HCT116 (cell line): ENCODE measurements at regions not wholly inside any gene's neighbourhood (a gene's known extent, or its start where the extent isn't known, plus 50 kb on each side); places are given as distances from the start of the nearest gene placed in this dataset.

ENCODE experiments used
- ATAC-seq: fragments of 200-7000 bp; cut with Tn5 transposase; 2 replicates; pipeline ENCODE4 v1.9.1; 2020; ENCODE audit warnings: mild to moderate bottlenecking, moderate library complexity
- BruUV-seq: library from RNA; stranded (reverse); fragments of 400-500 nt; replicated peaks from 2 replicates; lab custom pipeline; 2021; lab: Mats Ljungman, UMichigan
- CTCF ChIA-PET: fragments of 300-600 bp; sonication (Branson Sonifier 250); formaldehyde crosslinking; loops from one replicate; lab custom pipeline; 2021; ENCODE audit warnings: antibody characterized with exemption; lab: Charles Lee
- POLR2A ChIA-PET: fragments of 300-600, 350-600 bp; sonication (Branson Sonifier 250); formaldehyde crosslinking; loops from one replicate; lab custom pipeline; 2021; ENCODE audit warnings: antibody characterized with exemption; lab: Charles Lee
- RAD21 ChIA-PET, 2 experiments: fragments of 300-600 bp; sonication (Branson Sonifier 250); formaldehyde crosslinking; loops; one replicate each; lab custom pipeline; 2023; ENCODE audit warnings: low total read pairs in 2 of 2; ENCODE audit not compliant: uncharacterized antibody in 2 of 2, unreplicated experiment in 2 of 2, low non-redundant PET in 1 of 2; lab: Charles Lee
- DNase-seq: peaks from one replicate; pipeline ENCODE4 v3.0.0-alpha.2; 2010; ENCODE audit warnings: low read depth, low spot score
- H2AFZ ChIP-seq: fragments of 200-600 bp; shearing (Covaris generic), sonication (generic); 2 replicates; pipeline ENCODE4 v1.6.1; 2017; ENCODE audit warnings: low read depth, mixed run types, mixed read lengths, antibody characterized with exemption, low read length; ENCODE audit not compliant: poor library complexity, severe bottlenecking
- H3K27ac ChIP-seq: 2 replicates; pipeline ENCODE4 v1.5.1; 2012; ENCODE audit warnings: low read depth, low read length
- H3K27me3 ChIP-seq: fragments of 200-600 bp; sonication (generic); 2 replicates; pipeline ENCODE4 v1.6.1; 2016; ENCODE audit warnings: mixed run types, low read length, mixed read lengths; ENCODE audit not compliant: insufficient read depth
- H3K36me3 ChIP-seq, 2 experiments: fragments of 200-500 bp in 1 of 2; fragments of 200-600 bp in 1 of 2; sonication (Bioruptor generic) in 1 of 2; sonication (generic) in 1 of 2; 2 replicates each; pipeline versions ENCODE4 v1.5.1 to v1.6.1; 2014 to 2016; ENCODE audit warnings: low read length in 2 of 2, inconsistent platforms in 1 of 2, mixed read lengths in 1 of 2, mixed run types in 1 of 2; ENCODE audit not compliant: insufficient read depth in 2 of 2, control insufficient read depth in 1 of 2
- H3K4me1 ChIP-seq, 2 experiments: fragments of 200-600 bp in 1 of 2; sonication (generic) in 1 of 2; 2 replicates each; pipeline versions ENCODE4 v1.5.1 to v1.6.1; 2012 to 2017; ENCODE audit warnings: low read length in 2 of 2, inconsistent platforms in 1 of 2, mild to moderate bottlenecking in 1 of 2, mixed read lengths in 1 of 2, mixed run types in 1 of 2, moderate library complexity in 1 of 2; ENCODE audit not compliant: insufficient read depth in 2 of 2, control insufficient read depth in 1 of 2
- H3K4me2 ChIP-seq: fragments of 200-600 bp; sonication (generic); 2 replicates; pipeline ENCODE4 v1.6.1; 2017; ENCODE audit warnings: mixed run types, low read length, mixed read lengths
- H3K4me3 ChIP-seq, 2 experiments: fragments of 200-600 bp in 1 of 2; sonication (generic) in 1 of 2; replicated peaks in 1 of 2; 2 replicates each; pipeline ENCODE4 v1.5.1; 2011 to 2016; ENCODE audit warnings: low read length in 2 of 2, control low read depth in 1 of 2, low read depth in 1 of 2, mild to moderate bottlenecking in 1 of 2, mixed read lengths in 1 of 2, mixed run types in 1 of 2
- H3K79me2 ChIP-seq: fragments of 200-600 bp; sonication (generic); 2 replicates; pipeline ENCODE4 v1.6.1; 2017; ENCODE audit warnings: mild to moderate bottlenecking, mixed run types, low read length, moderate library complexity, mixed read lengths; ENCODE audit not compliant: insufficient read depth
- H3K9ac ChIP-seq: fragments of 200-600 bp; sonication (generic); 2 replicates; pipeline ENCODE4 v1.6.1; 2016; ENCODE audit warnings: low read length, mixed read lengths
- H3K9me2 ChIP-seq: fragments of 200-600 bp; sonication (generic), shearing (Covaris generic); 2 replicates; pipeline ENCODE4 v1.6.1; 2017; ENCODE audit warnings: mixed run types, mild to moderate bottlenecking, moderate library complexity; ENCODE audit not compliant: insufficient read depth
- H3K9me3 ChIP-seq, 2 experiments: fragments of 200-500 bp in 1 of 2; fragments of 200-600 bp in 1 of 2; sonication (Bioruptor generic) in 1 of 2; sonication (generic) in 1 of 2; 2 replicates each; pipeline ENCODE4 v1.6.1; 2014 to 2017; ENCODE audit warnings: low read length in 2 of 2, mixed read lengths in 2 of 2, inconsistent platforms in 1 of 2, low read depth in 1 of 2, mild to moderate bottlenecking in 1 of 2, mixed run types in 1 of 2, moderate library complexity in 1 of 2; ENCODE audit not compliant: control insufficient read depth in 1 of 2, insufficient read depth in 1 of 2
- H4K20me1 ChIP-seq: fragments of 200-600 bp; sonication (generic), shearing (Covaris generic); 2 replicates; pipeline ENCODE4 v1.6.1; 2017; ENCODE audit warnings: mixed run types, mild to moderate bottlenecking, moderate library complexity; ENCODE audit not compliant: insufficient read depth
- CBX3 ChIP-seq: IDR thresholded peaks from 2 replicates; pipeline ENCODE4 v1.6.1; 2012; ENCODE audit warnings: low read depth
- FOSL1 ChIP-seq: IDR thresholded peaks from 2 replicates; pipeline ENCODE4 v1.6.1; 2012; ENCODE audit warnings: low read depth
- JUND ChIP-seq: IDR thresholded peaks from 2 replicates; pipeline ENCODE4 v1.6.1; 2012
- MAX ChIP-seq: IDR thresholded peaks from 2 replicates; pipeline ENCODE4 v1.6.1; 2012
- POLR2AphosphoS5 ChIP-seq: IDR thresholded peaks from 2 replicates; pipeline ENCODE4 v1.6.1; 2011; ENCODE audit warnings: mild to moderate bottlenecking, low read depth, low read length, moderate library complexity
- SP1 ChIP-seq: IDR thresholded peaks from 2 replicates; pipeline ENCODE4 v1.6.1; 2012; ENCODE audit warnings: low read depth
- SRF ChIP-seq: IDR thresholded peaks from 2 replicates; pipeline ENCODE4 v1.6.1; 2012; ENCODE audit warnings: low read depth
- ZNF274 ChIP-seq: fragments of 200-500 bp; sonication (Bioruptor generic); IDR thresholded peaks from 2 replicates; pipeline ENCODE4 v1.6.1; 2014; ENCODE audit warnings: mild to moderate bottlenecking, low read depth, low read length, inconsistent platforms
- intact Hi-C: fragments of 100-400 bp; cut with micrococcal nuclease; formaldehyde crosslinking; loops from 2 replicates; pipeline ENCODE4 v1.10.0; 2022
- TF ChIP-seq, protein P1 (sequence below), 3 experiments: fragments of 200-600 bp in 1 of 3; sonication (generic) in 1 of 3; IDR thresholded peaks in 2 of 3; conservative IDR thresholded peaks in 1 of 3; 2 replicates each; pipeline ENCODE4 v1.5.1; 2012 to 2017; ENCODE audit warnings: low read depth in 2 of 3, low read length in 2 of 3, antibody characterized with exemption in 1 of 3, borderline replicate concordance in 1 of 3, control low read depth in 1 of 3, mild to moderate bottlenecking in 1 of 3, mixed read lengths in 1 of 3, mixed run types in 1 of 3, moderate library complexity in 1 of 3; ENCODE audit not compliant: insufficient read depth in 1 of 3

GRCh38 chr11:119572481-119573424 is 149.8 kb upstream of the THY1 start:
- BruUV-seq: no TSS peak
- ChIA-PET RAD21 (no interaction called here), POLR2A (no interaction called here), CTCF (interaction anchor here (0.6 to 1.6 kb wide), 4 partner anchors 9 to 233 kb away, joined by 3 to 10 read pairs (median 4); no protein-coding TSS in a partner anchor)
- intact Hi-C loops: no loop called here
- H3K79me2 ChIP-seq: no peaks in the 10 kb centered on the region
- no peaks in the 10 kb centered on the region for H3K9me2 ChIP-seq
- peak overlapping the region; percentile 21; the same call in 1 of the 2 replicates for H3K27ac ChIP-seq
- peak overlapping the region; percentile 69 for H3K4me2 ChIP-seq
- no peaks in the 10 kb centered on the region for H3K9me3 ChIP-seq
- TF ChIP-seq JUND: 0 out of 2 replicates have a peak, but pooled peaks have one; percentile 21
- TF ChIP-seq ZNF274: no peak
- TF ChIP-seq SRF: peak; percentile 82; the same call in 1 of the 2 replicates
- TF ChIP-seq POLR2AphosphoS5: no peak
- TF ChIP-seq CBX3: peak; percentile 61; the same call in 1 of the 2 replicates
- peak; percentile 57 for TF ChIP-seq FOSL1
- TF ChIP-seq, protein P1, sequence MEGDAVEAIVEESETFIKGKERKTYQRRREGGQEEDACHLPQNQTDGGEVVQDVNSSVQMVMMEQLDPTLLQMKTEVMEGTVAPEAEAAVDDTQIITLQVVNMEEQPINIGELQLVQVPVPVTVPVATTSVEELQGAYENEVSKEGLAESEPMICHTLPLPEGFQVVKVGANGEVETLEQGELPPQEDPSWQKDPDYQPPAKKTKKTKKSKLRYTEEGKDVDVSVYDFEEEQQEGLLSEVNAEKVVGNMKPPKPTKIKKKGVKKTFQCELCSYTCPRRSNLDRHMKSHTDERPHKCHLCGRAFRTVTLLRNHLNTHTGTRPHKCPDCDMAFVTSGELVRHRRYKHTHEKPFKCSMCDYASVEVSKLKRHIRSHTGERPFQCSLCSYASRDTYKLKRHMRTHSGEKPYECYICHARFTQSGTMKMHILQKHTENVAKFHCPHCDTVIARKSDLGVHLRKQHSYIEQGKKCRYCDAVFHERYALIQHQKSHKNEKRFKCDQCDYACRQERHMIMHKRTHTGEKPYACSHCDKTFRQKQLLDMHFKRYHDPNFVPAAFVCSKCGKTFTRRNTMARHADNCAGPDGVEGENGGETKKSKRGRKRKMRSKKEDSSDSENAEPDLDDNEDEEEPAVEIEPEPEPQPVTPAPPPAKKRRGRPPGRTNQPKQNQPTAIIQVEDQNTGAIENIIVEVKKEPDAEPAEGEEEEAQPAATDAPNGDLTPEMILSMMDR (IDR thresholded peaks at IDR 0.05 in 2 of 3, conservative IDR thresholded peaks at IDR 0.05 in 1 of 3; ENCODE audit: borderline replicate concordance in 1 of 3, insufficient read depth in 1 of 3, low read depth in 2 of 3, low read length in 2 of 3): peak in 2 of 3 experiments; percentile 41 to 49; a peak in 4 of 6 replicates
- TF ChIP-seq MAX: peak; percentile 30; the same call in 1 of the 2 replicates
- TF ChIP-seq SP1: peak; percentile 46
- H3K9ac ChIP-seq: peak overlapping the region; percentile 8; the same call in 1 of the 2 replicates
- no peak overlapping the region for H2AFZ ChIP-seq
- H3K27me3 ChIP-seq: no peaks in the 10 kb centered on the region
- DNase-seq: peak; percentile 43
- H3K4me1 ChIP-seq: peaks cover 11 to 36% of the 10 kb centered on the region in 2 experiments
- H3K4me3 ChIP-seq: peak overlapping the region in 1 of 2 experiments; percentile 7; a peak in 2 of 4 replicates
- peak; percentile 80 for ATAC-seq
- H4K20me1 ChIP-seq: no peaks in the 10 kb centered on the region
- H3K36me3 ChIP-seq: no peaks in the 10 kb centered on the region
